Body of pancreas (tissue), 4 donors: ENCODE measurements at regions not wholly inside any gene's neighbourhood (a gene's known extent, or its start where the extent isn't known, plus 50 kb on each side); places are given as distances from the start of the nearest gene placed in this dataset.

Experiments
- ATAC-seq: fragments of 150-250 bp; one replicate; pipeline ENCODE4 v1.9.1; 2016
- DNase-seq, 4 donors: peaks; one replicate each; pipeline ENCODE4 v3.0.0-alpha.2; 2019
- H3K27ac ChIP-seq, 4 donors: fragments of 200-600 bp; sonication (generic); 1 replicate in 3 of 4; 2 replicates in 1 of 4; pipeline versions ENCODE4 v1.5.1 to v1.6.1; 2016 to 2019; ENCODE audit warnings: mild to moderate bottlenecking in 1 of 4, mixed read lengths in 1 of 4, moderate library complexity in 1 of 4
- H3K27me3 ChIP-seq, 2 donors: fragments of 200-600 bp; sonication (generic); one replicate each; pipeline ENCODE4 v1.6.0; 2016; ENCODE audit warnings: mild to moderate bottlenecking in 1 of 2
- H3K36me3 ChIP-seq, 2 donors: fragments of 200-600 bp; sonication (generic); replicated peaks in 1 of 2; 2 replicates each; pipeline ENCODE4 v1.5.1; 2016; ENCODE audit warnings: low read depth in 2 of 2; ENCODE audit not compliant: insufficient read depth in 1 of 2
- H3K4me1 ChIP-seq: fragments of 200-600 bp; sonication (generic); one replicate; pipeline ENCODE4 v1.6.0; 2016
- H3K4me3 ChIP-seq, 2 donors: fragments of 200-600 bp; sonication (generic); 1 replicate in 1 of 2; 2 replicates in 1 of 2; pipeline ENCODE4 v1.5.1; 2016 to 2019
- H3K9me3 ChIP-seq, 3 donors: fragments of 200-600 bp; sonication (generic); 1 replicate in 2 of 3; 2 replicates in 1 of 3; pipeline ENCODE4 v1.5.1; 2016
- POLR2A ChIP-seq, 3 donors: fragments of 450-650 bp; IDR thresholded peaks; one replicate each; pipeline ENCODE4 v1.6.1; 2016; ENCODE audit warnings: antibody characterized with exemption in 3 of 3, mild to moderate bottlenecking in 2 of 3
- WGBS, 2 donors: methylation state at CpG; one replicate each; pipeline ENCODE4 v1.1.5; 2017; 5-methylcytosine and 5-hydroxymethylcytosine counted together
- intact Hi-C: fragments of 100-400 bp; cut with DNase I; formaldehyde crosslinking; loops from one replicate; pipeline ENCODE4 v1.15.1; 2023
- TF ChIP-seq, protein P1 (sequence below), 7 experiments: fragments of 450-650 bp in 4 of 7; fragments of 200-600 bp in 3 of 7; sonication (generic) in 3 of 7; IDR thresholded peaks; one replicate each; pipeline ENCODE4 v1.5.1; 2016 to 2019; ENCODE audit warnings: antibody characterized with exemption in 7 of 7

GRCh38 chr6:1244941-1245340 is 67.0 kb upstream of the FOXQ1 start:
- ATAC-seq: no peak
- Histone ChIP-seq H3K9me3 (no peaks in the 10 kb centered on the region), H3K27ac (no peak overlapping the region), H3K27me3 (no peaks in the 10 kb centered on the region), H3K4me3 (no peak overlapping the region), H3K36me3 (no peaks in the 10 kb centered on the region), H3K4me1 (peaks cover 4% of the 10 kb centered on the region)
- TF ChIP-seq, protein P1, sequence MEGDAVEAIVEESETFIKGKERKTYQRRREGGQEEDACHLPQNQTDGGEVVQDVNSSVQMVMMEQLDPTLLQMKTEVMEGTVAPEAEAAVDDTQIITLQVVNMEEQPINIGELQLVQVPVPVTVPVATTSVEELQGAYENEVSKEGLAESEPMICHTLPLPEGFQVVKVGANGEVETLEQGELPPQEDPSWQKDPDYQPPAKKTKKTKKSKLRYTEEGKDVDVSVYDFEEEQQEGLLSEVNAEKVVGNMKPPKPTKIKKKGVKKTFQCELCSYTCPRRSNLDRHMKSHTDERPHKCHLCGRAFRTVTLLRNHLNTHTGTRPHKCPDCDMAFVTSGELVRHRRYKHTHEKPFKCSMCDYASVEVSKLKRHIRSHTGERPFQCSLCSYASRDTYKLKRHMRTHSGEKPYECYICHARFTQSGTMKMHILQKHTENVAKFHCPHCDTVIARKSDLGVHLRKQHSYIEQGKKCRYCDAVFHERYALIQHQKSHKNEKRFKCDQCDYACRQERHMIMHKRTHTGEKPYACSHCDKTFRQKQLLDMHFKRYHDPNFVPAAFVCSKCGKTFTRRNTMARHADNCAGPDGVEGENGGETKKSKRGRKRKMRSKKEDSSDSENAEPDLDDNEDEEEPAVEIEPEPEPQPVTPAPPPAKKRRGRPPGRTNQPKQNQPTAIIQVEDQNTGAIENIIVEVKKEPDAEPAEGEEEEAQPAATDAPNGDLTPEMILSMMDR (IDR thresholded peaks at IDR 0.05): no peak
- no peak for TF ChIP-seq POLR2A (IDR thresholded peaks at IDR 0.05)
- no peak for DNase-seq
- WGBS, 2 donors: 81 to 86% methylated on average over 13 to 16 of the region's 16 CpGs
- intact Hi-C loops: no loop called here

GRCh38 chr6:1244278-1244677 is 67.6 kb upstream of the FOXQ1 start:
- Histone ChIP-seq H3K27ac (no peak overlapping the region), H3K4me3 (no peak overlapping the region), H3K27me3 (no peaks in the 10 kb centered on the region), H3K9me3 (no peaks in the 10 kb centered on the region), H3K4me1 (peaks cover 8% of the 10 kb centered on the region), H3K36me3 (no peaks in the 10 kb centered on the region)
- intact Hi-C loops: no loop called here
- 85 to 87% methylated on average over 5 of the region's 5 CpGs for WGBS, 2 donors
- no peak for TF ChIP-seq POLR2A (IDR thresholded peaks at IDR 0.05)
- TF ChIP-seq, protein P1 (IDR thresholded peaks at IDR 0.05): no peak
- no peak for ATAC-seq
- DNase-seq: no peak

GRCh38 chr6:1242446-1242845 is 69.5 kb upstream of the FOXQ1 start:
- Histone ChIP-seq H3K4me1 (peaks cover 8% of the 10 kb centered on the region), H3K9me3 (no peaks in the 10 kb centered on the region), H3K27me3 (no peaks in the 10 kb centered on the region), H3K27ac (no peak overlapping the region), H3K4me3 (no peak overlapping the region), H3K36me3 (no peaks in the 10 kb centered on the region)
- 21 to 54% methylated on average over 2 to 3 of the region's 3 CpGs for WGBS, 2 donors
- intact Hi-C loops: no loop called here
- DNase-seq (no peak), ATAC-seq (peak; percentile 30)
- TF ChIP-seq, protein P1 (IDR thresholded peaks at IDR 0.05): no peak
- no peak for TF ChIP-seq POLR2A (IDR thresholded peaks at IDR 0.05)

GRCh38 chr6:1242021-1242420 is 69.9 kb upstream of the FOXQ1 start:
- peaks cover 8% of the 10 kb centered on the region for H3K4me1 ChIP-seq
- H3K9me3 ChIP-seq: no peaks in the 10 kb centered on the region
- no peak overlapping the region for H3K4me3 ChIP-seq
- H3K27ac ChIP-seq: no peak overlapping the region
- no peaks in the 10 kb centered on the region for H3K27me3 ChIP-seq
- WGBS, 2 donors: 85 to 87% methylated on average over 3 to 4 of the region's 4 CpGs
- H3K36me3 ChIP-seq: no peaks in the 10 kb centered on the region
- DNase-seq (no peak), ATAC-seq (no peak)
- intact Hi-C loops: no loop called here
- no peak for TF ChIP-seq POLR2A (IDR thresholded peaks at IDR 0.05)
- TF ChIP-seq, protein P1 (IDR thresholded peaks at IDR 0.05): no peak

- Histone ChIP-seq H3K4me1 (peaks cover 8% of the 10 kb centered on the region), H3K9me3 (no peaks in the 10 kb centered on the region), H3K27ac (no peak overlapping the region), H3K27me3 (no peaks in the 10 kb centered on the region), H3K4me3 (no peak overlapping the region), H3K36me3 (no peaks in the 10 kb centered on the region)
- TF ChIP-seq POLR2A (IDR thresholded peaks at IDR 0.05): no peak
- TF ChIP-seq, protein P1 (IDR thresholded peaks at IDR 0.05): no peak
- DNase-seq (no peak), ATAC-seq (no peak)
- WGBS, 2 donors: 74 to 82% methylated on average over 2 of the region's 2 CpGs
- intact Hi-C loops: no loop called here
These were observed 71.1 kb upstream of the FOXQ1 start for GRCh38 chr6:1240766-1241318.
